NCI-H187 (cell line): ENCODE measurements at regions not wholly inside any gene's neighbourhood (a gene's known extent, or its start where the extent isn't known, plus 50 kb on each side); places are given as distances from the start of the nearest gene placed in this dataset.
"Not testable (repeated sequence)": the region's sequence is repeated elsewhere in the genome, so short reads cannot be mapped to it uniquely, and the experiment has no call there.

Experiments used
- DNase-seq, 2 experiments: peaks; one replicate each; lab custom pipeline; 2025; lab: John Stamatoyannopoulos, UW

- DNase-seq, result no peak
These were observed 419.9 kb downstream of the AASDHPPT start for GRCh38 chr11:106497321-106497720.

DNA sequence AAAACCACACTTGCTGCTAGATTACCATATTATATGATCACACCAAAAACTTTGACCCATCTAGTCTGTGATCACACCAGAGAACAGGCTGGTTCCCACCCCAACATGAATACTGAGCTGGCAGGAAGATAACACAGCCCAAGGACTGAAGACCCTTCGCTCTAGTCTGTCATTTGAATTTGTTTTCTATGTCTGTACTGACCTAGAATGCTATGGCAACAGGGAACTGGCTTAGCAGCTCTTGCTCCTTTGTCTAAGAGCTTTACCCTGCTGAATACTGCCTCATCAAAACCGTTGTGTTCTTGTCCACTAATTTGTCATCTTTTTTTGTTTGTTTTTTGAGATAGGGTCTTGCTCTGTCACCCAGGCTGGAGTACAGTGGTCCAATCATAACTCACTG, 420.4 kb downstream of the AASDHPPT start:
- no peak for DNase-seq

- DNase-seq, result no peak
These were observed 426.4 kb downstream of the AASDHPPT start for GRCh38 chr11:106503901-106504300.

GRCh38 chr11:106507645-106508306, 430.3 kb downstream of the AASDHPPT start:
- DNase-seq, result no peak

GRCh38 chr11:106514706-106515105, 437.2 kb downstream of the AASDHPPT start:
- DNase-seq, result no peak

DNA sequence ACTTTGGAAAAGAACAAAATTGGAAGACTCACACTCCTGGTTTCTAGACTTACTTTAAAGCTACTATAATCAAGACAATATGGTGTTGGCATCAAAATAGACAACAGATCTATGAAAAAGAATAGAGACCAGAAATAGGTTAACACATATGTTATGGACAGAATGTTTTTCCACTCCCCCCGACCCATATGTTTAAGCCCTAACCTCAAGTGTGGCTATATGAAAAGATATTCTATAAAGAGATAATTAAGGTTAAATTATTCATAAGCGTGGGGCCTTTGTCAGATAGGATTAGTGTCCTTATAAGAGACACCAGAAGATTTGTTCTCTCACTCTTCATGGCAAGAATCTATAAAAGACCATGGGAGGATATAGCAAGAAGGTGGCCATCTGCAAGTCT, 440.0 kb downstream of the AASDHPPT start:
- DNase-seq, result no peak

- no peak for DNase-seq
These were observed 442.9 kb downstream of the AASDHPPT start for GRCh38 chr11:106520146-106520912.

DNA sequence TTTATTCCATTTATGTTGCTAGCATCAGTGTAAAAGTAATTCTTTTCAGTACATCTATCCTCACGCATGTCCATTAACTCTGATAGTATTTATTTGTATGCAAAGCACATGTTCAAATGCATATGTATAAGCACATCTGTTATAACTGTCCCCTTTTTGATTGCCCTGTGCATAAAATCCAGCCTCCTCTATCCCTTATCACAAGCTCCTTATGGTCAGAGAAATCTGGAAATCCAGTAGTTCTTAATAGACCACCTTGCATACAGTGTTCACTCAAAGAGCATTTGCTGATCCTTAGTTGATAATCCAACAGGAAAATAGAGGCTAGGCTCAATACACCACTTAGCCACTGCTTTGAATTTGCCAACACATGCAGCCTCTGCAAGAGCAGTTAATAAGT, 443.5 kb downstream of the AASDHPPT start:
- no peak for DNase-seq

DNA sequence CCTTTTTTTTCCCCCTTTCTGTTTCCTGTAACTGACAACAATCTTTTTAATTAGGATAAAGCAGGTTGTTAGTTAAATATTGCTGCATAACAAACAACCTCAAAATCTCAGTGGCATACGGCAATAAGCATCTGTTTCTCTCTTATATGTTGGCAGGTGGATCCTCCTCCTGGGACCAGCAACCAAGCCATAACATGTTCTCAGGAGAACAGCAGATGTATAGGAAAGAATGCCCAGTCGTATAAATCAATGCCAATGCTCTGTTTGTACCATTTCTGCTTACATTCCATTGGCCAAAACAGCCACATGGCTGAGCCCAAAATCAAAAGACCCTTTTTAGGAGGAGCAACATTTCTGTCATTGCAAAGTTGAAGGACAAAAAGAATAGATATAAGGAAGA, 445.7 kb downstream of the AASDHPPT start:
- DNase-seq, result no peak

DNA sequence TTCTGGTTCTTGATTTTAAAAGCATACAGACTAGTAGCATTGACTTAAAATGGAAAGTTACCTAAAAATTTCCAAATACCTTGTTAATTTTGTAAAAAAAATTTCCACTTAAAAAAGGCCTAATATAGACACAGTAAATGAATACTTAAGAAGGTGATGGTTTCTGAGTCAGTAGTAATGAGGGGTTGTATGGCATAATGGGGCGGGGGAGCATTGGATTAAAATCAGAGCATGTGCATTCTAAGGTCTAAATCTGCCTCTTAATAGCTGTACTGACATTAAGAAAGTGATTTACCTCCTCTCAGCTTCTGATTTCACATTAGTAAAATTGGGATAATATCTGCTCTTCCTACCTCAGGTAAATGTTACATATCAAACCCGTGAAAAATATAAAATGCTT, 446.5 kb downstream of the AASDHPPT start:
- DNase-seq, result no peak

GRCh38 chr11:106524436-106524835, 447.0 kb downstream of the AASDHPPT start:
- DNase-seq, result no peak

DNA sequence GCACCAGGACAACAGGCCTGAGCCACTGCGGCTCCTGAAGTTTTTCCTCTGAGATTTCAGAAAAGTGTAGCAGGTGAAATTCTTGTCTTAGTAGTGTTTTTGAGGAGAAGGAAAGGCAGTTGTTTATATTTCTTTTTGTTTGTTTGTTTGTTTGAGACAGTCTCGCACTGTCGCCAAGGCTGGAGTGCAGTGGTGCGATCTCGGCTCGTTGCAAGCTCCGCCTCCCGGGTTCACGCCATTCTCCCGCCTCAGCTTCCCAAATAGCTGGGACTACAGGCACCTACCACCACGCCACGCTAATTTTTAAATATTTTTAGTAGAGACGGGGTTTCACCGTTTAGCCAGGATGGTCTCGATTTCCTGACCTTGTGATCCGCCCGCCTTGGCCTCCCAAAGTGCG, 454.2 kb downstream of the AASDHPPT start:
- not testable (repeated sequence) for DNase-seq

DNA sequence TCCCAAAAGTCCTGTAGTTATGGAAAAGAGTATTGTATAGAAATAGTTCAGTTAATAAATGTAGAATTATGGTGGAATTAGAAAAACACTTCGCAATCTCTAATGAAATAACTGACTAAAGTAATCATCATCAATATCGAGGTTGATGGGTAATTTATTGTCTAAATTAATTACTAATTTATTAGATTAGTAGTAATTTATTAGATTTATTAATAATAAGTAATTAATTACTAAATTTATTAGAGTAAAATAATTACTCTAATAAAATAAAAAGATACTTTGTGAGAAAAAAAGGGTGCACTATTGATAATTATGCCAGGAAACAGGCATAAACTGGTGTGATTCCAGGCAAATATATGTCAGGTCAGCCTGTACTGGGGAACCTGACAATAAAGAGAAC, 455.6 kb downstream of the AASDHPPT start:
- no peak for DNase-seq

- DNase-seq, result no peak
These were observed 462.5 kb downstream of the AASDHPPT start for GRCh38 chr11:106540001-106540400.

GRCh38 chr11:106548406-106548805, 469.9 kb downstream of the GUCY1A2 start:
- DNase-seq, result no peak

GRCh38 chr11:106551744-106552673, 466.3 kb downstream of the GUCY1A2 start:
- DNase-seq, result no peak

- no peak for DNase-seq
These were observed 465.5 kb downstream of the GUCY1A2 start for GRCh38 chr11:106552694-106553203.

- no peak for DNase-seq
These were observed 465.0 kb downstream of the GUCY1A2 start for GRCh38 chr11:106553304-106553703.

- DNase-seq, result not testable (repeated sequence)
These were observed 462.6 kb downstream of the GUCY1A2 start for GRCh38 chr11:106555566-106556250.

DNA sequence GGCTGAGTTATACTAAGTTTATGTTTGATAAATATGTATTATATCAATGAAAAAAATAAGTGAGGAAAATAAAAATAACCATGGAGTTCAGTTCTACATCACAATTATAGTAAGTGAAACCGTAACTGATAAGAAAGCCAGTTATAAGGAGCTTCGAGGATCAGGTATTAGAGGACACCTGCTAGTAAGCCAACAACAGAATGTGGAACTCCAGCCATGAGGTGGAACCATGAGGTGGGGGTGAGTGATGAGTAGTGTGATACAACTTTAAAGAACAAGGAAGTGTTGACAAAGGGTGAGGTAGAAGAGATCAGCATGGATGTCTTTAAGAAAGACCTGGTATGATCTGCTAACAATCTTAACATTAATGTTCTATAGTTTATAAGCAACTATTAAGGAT, 452.9 kb downstream of the GUCY1A2 start:
- no peak for DNase-seq

GRCh38 chr11:106568632-106569031, 449.6 kb downstream of the GUCY1A2 start:
- no peak for DNase-seq

DNA sequence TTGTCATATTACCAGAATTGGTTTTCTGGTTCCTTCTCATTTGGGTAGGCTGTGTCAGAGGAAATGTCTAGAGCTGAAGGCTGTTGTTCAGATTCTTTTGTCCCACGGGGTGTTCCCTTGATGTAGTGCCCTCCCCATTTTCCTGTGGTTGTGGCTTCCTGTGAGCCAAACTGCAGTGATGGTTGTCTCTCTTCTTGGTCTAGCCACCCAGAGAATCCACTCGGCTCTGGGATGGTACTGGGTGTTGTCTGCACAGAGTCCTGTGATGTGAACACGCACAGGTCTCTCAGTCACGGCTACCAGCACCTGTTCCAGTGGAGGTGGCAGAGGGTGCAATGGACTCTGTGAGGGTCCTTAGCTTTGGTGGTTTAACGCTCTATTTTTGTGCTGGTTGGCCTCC, 440.9 kb downstream of the GUCY1A2 start:
- not testable (repeated sequence) for DNase-seq
